Stimulated activated naive CD8-positive, alpha-beta T cell treated with anti-CD3 and anti-CD28 coated beads, Interleukin-15, Interleukin-2, amounts not matched to agents 100 ng/mL and 50 ng/mL, for 24 hours (primary cell): ENCODE measurements at regions not wholly inside any gene's neighbourhood (a gene's known extent, or its start where the extent isn't known, plus 50 kb on each side); places are given as distances from the start of the nearest gene placed in this dataset.
"Not testable (repeated sequence)": the region's sequence is repeated elsewhere in the genome, so short reads cannot be mapped to it uniquely, and the experiment has no call there.

ENCODE experiments used
- H3K27ac Mint-ChIP-seq: one replicate; pipeline ENCODE4 v1.8.0; 2021; ENCODE audit warnings: mild to moderate bottlenecking, mixed read lengths
- H3K27me3 Mint-ChIP-seq: one replicate; pipeline ENCODE4 v1.8.0; 2021; ENCODE audit warnings: mixed read lengths
- H3K36me3 Mint-ChIP-seq: one replicate; pipeline ENCODE4 v1.8.0; 2021; ENCODE audit warnings: low read depth, mixed read lengths
- H3K4me1 Mint-ChIP-seq: one replicate; pipeline ENCODE4 v1.8.0; 2021; ENCODE audit warnings: low read depth, mixed read lengths
- H3K4me3 Mint-ChIP-seq: one replicate; pipeline ENCODE4 v1.8.0; 2021; ENCODE audit warnings: mild to moderate bottlenecking, mixed read lengths
- H3K9me3 Mint-ChIP-seq: one replicate; pipeline ENCODE4 v1.8.0; 2021; ENCODE audit warnings: mixed read lengths

DNA sequence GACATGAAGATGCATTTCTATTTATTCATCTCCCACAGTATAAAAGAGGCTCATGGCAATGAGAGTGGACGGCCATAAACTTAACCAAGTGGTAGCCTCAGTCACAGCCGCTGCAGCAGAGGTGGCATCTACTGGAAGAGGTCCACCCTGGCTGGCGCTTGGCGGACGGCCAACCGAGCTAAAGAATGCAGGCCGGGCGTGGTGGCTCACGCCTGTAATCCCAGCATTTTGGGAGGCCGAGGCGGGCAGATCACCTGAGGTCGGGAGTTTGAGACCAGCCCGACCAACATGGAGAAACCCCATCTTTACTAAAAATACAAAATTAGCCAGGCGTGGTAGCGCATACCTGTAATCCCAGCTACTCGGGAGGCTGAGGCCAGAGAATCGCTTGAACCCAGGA lies 51.7 kb upstream of the EIF5 start:
- H3K9me3 Mint-ChIP-seq, H3K4me3 Mint-ChIP-seq, H3K27ac Mint-ChIP-seq, H3K4me1 Mint-ChIP-seq, H3K36me3 Mint-ChIP-seq: not testable (repeated sequence)
- H3K27me3 Mint-ChIP-seq: peaks cover 70% of the 10 kb centered on the region

DNA sequence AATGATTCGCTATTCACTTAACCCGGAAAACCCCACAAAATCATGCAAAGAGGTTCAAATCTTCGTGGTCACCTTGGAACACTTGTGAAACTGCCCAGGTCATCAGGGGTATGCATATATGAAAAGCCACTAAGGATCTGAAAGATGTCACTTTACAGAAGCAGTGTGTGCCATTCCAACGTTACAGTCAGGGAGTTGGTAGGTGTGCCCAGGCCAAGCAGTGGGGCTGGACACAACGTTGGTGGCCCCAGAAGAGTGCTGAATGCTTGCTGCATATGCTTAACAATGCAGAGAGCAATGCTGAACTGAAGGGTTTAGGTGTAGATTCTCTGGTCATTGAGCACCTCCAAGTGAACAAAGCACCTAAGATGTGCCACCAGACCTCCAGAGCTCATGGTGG lies 51.1 kb upstream of the EIF5 start:
- H3K27ac Mint-ChIP-seq: no peak overlapping the region
- H3K9me3 Mint-ChIP-seq: no peaks in the 10 kb centered on the region
- peaks cover 9% of the 10 kb centered on the region for H3K4me1 Mint-ChIP-seq
- no peaks in the 10 kb centered on the region for H3K36me3 Mint-ChIP-seq
- H3K27me3 Mint-ChIP-seq: peaks cover 68% of the 10 kb centered on the region
- no peak overlapping the region for H3K4me3 Mint-ChIP-seq

DNA sequence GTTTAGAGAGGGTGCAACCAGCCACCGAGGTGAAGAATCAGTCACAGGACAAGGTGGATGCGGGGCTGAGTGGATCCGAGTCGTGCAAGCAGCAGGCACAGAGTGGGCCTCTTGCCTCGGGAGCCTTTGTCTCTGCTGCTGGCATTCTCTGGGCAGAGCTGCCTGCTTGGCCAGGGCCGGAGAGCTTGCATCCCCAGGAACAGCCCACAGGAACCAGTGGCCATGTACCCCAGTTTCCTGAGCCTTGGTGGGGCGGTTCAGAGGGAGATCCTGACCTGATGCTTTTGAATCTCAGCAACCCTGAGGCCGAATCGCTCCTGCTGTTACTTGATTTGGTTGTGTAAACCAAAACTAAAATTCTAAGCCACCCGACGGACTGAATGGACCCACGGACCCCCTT lies 50.1 kb upstream of the EIF5 start:
- Mint-ChIP-seq H3K27me3 (peaks cover 70% of the 10 kb centered on the region), H3K4me1 (peaks cover 9% of the 10 kb centered on the region), H3K36me3 (no peaks in the 10 kb centered on the region), H3K4me3 (no peak overlapping the region), H3K9me3 (no peaks in the 10 kb centered on the region), H3K27ac (no peak overlapping the region)
